Liver (tissue), 8 donors: ENCODE measurements at regions not wholly inside any gene's neighbourhood (a gene's known extent, or its start where the extent isn't known, plus 50 kb on each side); places are given as distances from the start of the nearest gene placed in this dataset.

Source experiments
- DNase-seq: peaks from one replicate; pipeline ENCODE4 v3.0.0-alpha.2; 2017; ENCODE audit warnings: low spot score
- H3K27ac ChIP-seq, 2 donors: one replicate each; pipeline ENCODE4 v1.7.0; 2013; ENCODE audit warnings: inconsistent platforms in 2 of 2, low read length in 2 of 2, control low read depth in 1 of 2, low read depth in 1 of 2, mild to moderate bottlenecking in 1 of 2
- H3K27me3 ChIP-seq, 4 donors: one replicate each; pipeline versions ENCODE4 v1.6.1 to v1.7.0; 2013; ENCODE audit warnings: low read length in 3 of 4, inconsistent platforms in 1 of 4, mild to moderate bottlenecking in 1 of 4, moderate library complexity in 1 of 4; ENCODE audit not compliant: control insufficient read depth in 4 of 4, insufficient read depth in 4 of 4
- H3K36me3 ChIP-seq, 4 donors: one replicate each; pipeline versions ENCODE4 v1.6.1 to v1.7.0; 2013; ENCODE audit warnings: low read length in 3 of 4, mild to moderate bottlenecking in 3 of 4, low read depth in 1 of 4, moderate library complexity in 1 of 4; ENCODE audit not compliant: control insufficient read depth in 4 of 4, insufficient read depth in 3 of 4
- H3K4me1 ChIP-seq, 4 donors: one replicate each; pipeline versions ENCODE4 v1.6.1 to v1.7.0; 2013; ENCODE audit warnings: low read length in 3 of 4, mild to moderate bottlenecking in 3 of 4, moderate library complexity in 1 of 4; ENCODE audit not compliant: control insufficient read depth in 4 of 4, insufficient read depth in 4 of 4
- H3K4me3 ChIP-seq, 3 donors: one replicate each; pipeline versions ENCODE4 v1.6.1 to v1.7.0; 2013; ENCODE audit warnings: low read length in 3 of 3, control low read depth in 1 of 3, low read depth in 1 of 3, mild to moderate bottlenecking in 1 of 3
- H3K9ac ChIP-seq, 2 donors: one replicate each; pipeline ENCODE4 v1.7.0; 2013; ENCODE audit warnings: low read length in 2 of 2, mild to moderate bottlenecking in 2 of 2, moderate library complexity in 2 of 2, control low read depth in 1 of 2, low read depth in 1 of 2
- H3K9me3 ChIP-seq, 4 donors: one replicate each; pipeline versions ENCODE4 v1.6.1 to v1.7.0; 2013; ENCODE audit warnings: low read length in 3 of 4; ENCODE audit not compliant: control insufficient read depth in 4 of 4
- ATF3 ChIP-seq: IDR thresholded peaks from 2 replicates; pipeline ENCODE4 v1.6.1; 2016; ENCODE audit warnings: antibody characterized with exemption
- EGR1 ChIP-seq, 2 donors: IDR thresholded peaks; 2 replicates each; pipeline ENCODE4 v1.6.1; 2016 to 2018; ENCODE audit warnings: antibody characterized with exemption in 2 of 2, low read depth in 2 of 2
- FOXA1 ChIP-seq: IDR thresholded peaks from 2 replicates; pipeline ENCODE4 v1.6.1; 2016; ENCODE audit warnings: antibody characterized with exemption
- FOXA2 ChIP-seq: IDR thresholded peaks from 2 replicates; pipeline ENCODE4 v1.6.1; 2016; ENCODE audit warnings: antibody characterized with exemption
- GABPA ChIP-seq, 2 donors: IDR thresholded peaks in 1 of 2; conservative IDR thresholded peaks in 1 of 2; 2 replicates each; pipeline ENCODE4 v1.6.1; 2016; ENCODE audit warnings: antibody characterized with exemption in 2 of 2, mild to moderate bottlenecking in 1 of 2, moderate library complexity in 1 of 2
- HNF4A ChIP-seq, 2 donors: conservative IDR thresholded peaks; 2 replicates each; pipeline ENCODE4 v1.6.1; 2016; ENCODE audit warnings: antibody characterized with exemption in 2 of 2, mild to moderate bottlenecking in 2 of 2
- HNF4G ChIP-seq: IDR thresholded peaks from 2 replicates; pipeline ENCODE4 v1.6.1; 2016; ENCODE audit warnings: antibody characterized with exemption
- JUND ChIP-seq, 2 donors: IDR thresholded peaks; 2 replicates each; pipeline ENCODE4 v1.6.1; 2016; ENCODE audit warnings: antibody characterized with exemption in 2 of 2
- NR2F2 ChIP-seq: IDR thresholded peaks from 2 replicates; pipeline ENCODE4 v1.6.1; 2016; ENCODE audit warnings: antibody characterized with exemption
- RAD21 ChIP-seq, 2 donors: IDR thresholded peaks; 2 replicates each; pipeline ENCODE4 v1.6.1; 2016; ENCODE audit warnings: antibody characterized with exemption in 2 of 2, mild to moderate bottlenecking in 2 of 2
- REST ChIP-seq: IDR thresholded peaks from 2 replicates; pipeline ENCODE4 v1.6.1; 2016; ENCODE audit warnings: antibody characterized with exemption, mild to moderate bottlenecking
- RXRA ChIP-seq, 2 donors: IDR thresholded peaks; 2 replicates each; pipeline ENCODE4 v1.6.1; 2017 to 2018; ENCODE audit warnings: antibody characterized with exemption in 2 of 2, mild to moderate bottlenecking in 1 of 2
- SP1 ChIP-seq: IDR thresholded peaks from 2 replicates; pipeline ENCODE4 v1.6.1; 2018; ENCODE audit warnings: antibody characterized with exemption, mild to moderate bottlenecking
- TAF1 ChIP-seq: conservative IDR thresholded peaks from 2 replicates; pipeline ENCODE4 v1.6.1; 2016; ENCODE audit warnings: antibody characterized with exemption, mild to moderate bottlenecking
- YY1 ChIP-seq: IDR thresholded peaks from 2 replicates; pipeline ENCODE4 v1.6.1; 2016; ENCODE audit warnings: antibody characterized with exemption, mild to moderate bottlenecking
- WGBS: extraction: QIAGEN DNeasy Blood & Tissue Kit; methylation state at CpG from one replicate; pipeline ENCODE4 v1.1.7; 2013; 5-methylcytosine and 5-hydroxymethylcytosine counted together
- TF ChIP-seq, protein P1 (sequence below): fragments of 150-350 bp; IDR thresholded peaks from 2 replicates; pipeline ENCODE4 v1.5.1; 2017; ENCODE audit warnings: improper control_type of control experiment, low read depth, low read length; ENCODE audit not compliant: missing input control
- TF ChIP-seq, protein P2 (sequence below): IDR thresholded peaks from 2 replicates; pipeline ENCODE4 v1.6.1; 2016; ENCODE audit warnings: antibody characterized with exemption
- TF ChIP-seq, protein P3 (sequence below): IDR thresholded peaks from 2 replicates; pipeline ENCODE4 v1.6.1; 2016; ENCODE audit warnings: antibody characterized with exemption
- donor health status: healthy.
- donor health status: healthy.
- donor health status: healthy.
- donor health status: healthy.
- donor health status: healthy.

DNA sequence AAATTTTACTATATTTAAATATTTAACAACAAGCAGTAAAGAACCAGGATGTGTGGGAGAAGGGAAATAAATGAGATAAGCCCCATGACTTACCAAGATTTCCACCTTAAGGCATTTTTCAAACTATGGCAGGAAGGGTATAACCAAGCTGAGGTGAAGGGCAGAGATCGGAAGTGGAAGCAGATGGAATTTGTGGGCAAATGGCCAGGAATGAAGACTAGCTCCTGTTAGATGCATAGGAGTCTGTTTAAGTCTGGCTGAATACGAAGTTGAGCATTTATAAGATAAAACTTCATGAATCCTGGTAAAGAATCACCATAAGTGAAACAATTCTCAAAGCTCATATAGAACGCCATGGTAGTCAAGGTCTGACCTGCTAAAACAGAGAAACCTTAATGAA lies 163.5 kb downstream of the DIO2 start:
- Histone ChIP-seq H3K27me3 (no peaks in the 10 kb centered on the region), H3K4me3 (no peak overlapping the region), H3K9me3 (peaks cover 0 to 3% (median 0%) of the 10 kb centered on the region in 4 donors), H3K9ac (no peak overlapping the region), H3K4me1 (no peaks in the 10 kb centered on the region), H3K27ac (no peak overlapping the region), H3K36me3 (no peaks in the 10 kb centered on the region)
- WGBS, result 68% methylated on average over 3 of the region's 3 CpGs
- DNase-seq, result no peak
- TF ChIP-seq NR2F2, result no peak
- TF ChIP-seq GABPA (IDR thresholded peaks at IDR 0.05 in 1 of 2, conservative IDR thresholded peaks at IDR 0.05 in 1 of 2), result no peak
- TF ChIP-seq SP1, result no peak
- TF ChIP-seq, protein P1, sequence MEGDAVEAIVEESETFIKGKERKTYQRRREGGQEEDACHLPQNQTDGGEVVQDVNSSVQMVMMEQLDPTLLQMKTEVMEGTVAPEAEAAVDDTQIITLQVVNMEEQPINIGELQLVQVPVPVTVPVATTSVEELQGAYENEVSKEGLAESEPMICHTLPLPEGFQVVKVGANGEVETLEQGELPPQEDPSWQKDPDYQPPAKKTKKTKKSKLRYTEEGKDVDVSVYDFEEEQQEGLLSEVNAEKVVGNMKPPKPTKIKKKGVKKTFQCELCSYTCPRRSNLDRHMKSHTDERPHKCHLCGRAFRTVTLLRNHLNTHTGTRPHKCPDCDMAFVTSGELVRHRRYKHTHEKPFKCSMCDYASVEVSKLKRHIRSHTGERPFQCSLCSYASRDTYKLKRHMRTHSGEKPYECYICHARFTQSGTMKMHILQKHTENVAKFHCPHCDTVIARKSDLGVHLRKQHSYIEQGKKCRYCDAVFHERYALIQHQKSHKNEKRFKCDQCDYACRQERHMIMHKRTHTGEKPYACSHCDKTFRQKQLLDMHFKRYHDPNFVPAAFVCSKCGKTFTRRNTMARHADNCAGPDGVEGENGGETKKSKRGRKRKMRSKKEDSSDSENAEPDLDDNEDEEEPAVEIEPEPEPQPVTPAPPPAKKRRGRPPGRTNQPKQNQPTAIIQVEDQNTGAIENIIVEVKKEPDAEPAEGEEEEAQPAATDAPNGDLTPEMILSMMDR, result no peak
- no peak for TF ChIP-seq TAF1
- TF ChIP-seq HNF4A (conservative IDR thresholded peaks at IDR 0.05), result no peak
- no peak for TF ChIP-seq ATF3
- TF ChIP-seq HNF4G, result no peak
- TF ChIP-seq FOXA1, result no peak
- TF ChIP-seq REST, result no peak
- TF ChIP-seq, protein P2, sequence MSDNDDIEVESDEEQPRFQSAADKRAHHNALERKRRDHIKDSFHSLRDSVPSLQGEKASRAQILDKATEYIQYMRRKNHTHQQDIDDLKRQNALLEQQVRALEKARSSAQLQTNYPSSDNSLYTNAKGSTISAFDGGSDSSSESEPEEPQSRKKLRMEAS, result no peak
- TF ChIP-seq JUND (IDR thresholded peaks at IDR 0.05), result no peak
- TF ChIP-seq YY1, result no peak
- TF ChIP-seq, protein P3, sequence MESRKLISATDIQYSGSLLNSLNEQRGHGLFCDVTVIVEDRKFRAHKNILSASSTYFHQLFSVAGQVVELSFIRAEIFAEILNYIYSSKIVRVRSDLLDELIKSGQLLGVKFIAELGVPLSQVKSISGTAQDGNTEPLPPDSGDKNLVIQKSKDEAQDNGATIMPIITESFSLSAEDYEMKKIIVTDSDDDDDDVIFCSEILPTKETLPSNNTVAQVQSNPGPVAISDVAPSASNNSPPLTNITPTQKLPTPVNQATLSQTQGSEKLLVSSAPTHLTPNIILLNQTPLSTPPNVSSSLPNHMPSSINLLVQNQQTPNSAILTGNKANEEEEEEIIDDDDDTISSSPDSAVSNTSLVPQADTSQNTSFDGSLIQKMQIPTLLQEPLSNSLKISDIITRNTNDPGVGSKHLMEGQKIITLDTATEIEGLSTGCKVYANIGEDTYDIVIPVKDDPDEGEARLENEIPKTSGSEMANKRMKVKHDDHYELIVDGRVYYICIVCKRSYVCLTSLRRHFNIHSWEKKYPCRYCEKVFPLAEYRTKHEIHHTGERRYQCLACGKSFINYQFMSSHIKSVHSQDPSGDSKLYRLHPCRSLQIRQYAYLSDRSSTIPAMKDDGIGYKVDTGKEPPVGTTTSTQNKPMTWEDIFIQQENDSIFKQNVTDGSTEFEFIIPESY, result no peak
- TF ChIP-seq FOXA2, result no peak
- TF ChIP-seq RAD21 (IDR thresholded peaks at IDR 0.05), result no peak
- TF ChIP-seq EGR1 (IDR thresholded peaks at IDR 0.05; ENCODE audit: low read depth in 2 of 2), result no peak

- Histone ChIP-seq H3K9me3 (peaks cover 0 to 2% (median 0%) of the 10 kb centered on the region in 4 donors), H3K9ac (no peak overlapping the region), H3K36me3 (no peaks in the 10 kb centered on the region), H3K27ac (no peak overlapping the region), H3K4me1 (no peaks in the 10 kb centered on the region), H3K4me3 (no peak overlapping the region), H3K27me3 (no peaks in the 10 kb centered on the region)
- TF ChIP-seq, protein P2, result no peak
- TF ChIP-seq, protein P1, result no peak
- no peak for TF ChIP-seq HNF4A (conservative IDR thresholded peaks at IDR 0.05)
- no peak for TF ChIP-seq RAD21 (IDR thresholded peaks at IDR 0.05)
- no peak for TF ChIP-seq JUND (IDR thresholded peaks at IDR 0.05)
- TF ChIP-seq EGR1 (IDR thresholded peaks at IDR 0.05; ENCODE audit: low read depth in 2 of 2), result no peak
- TF ChIP-seq NR2F2, result no peak
- TF ChIP-seq HNF4G, result no peak
- TF ChIP-seq GABPA (IDR thresholded peaks at IDR 0.05 in 1 of 2, conservative IDR thresholded peaks at IDR 0.05 in 1 of 2), result no peak
- no peak for TF ChIP-seq FOXA2
- no peak for TF ChIP-seq YY1
- no peak for TF ChIP-seq SP1
- no peak for TF ChIP-seq ATF3
- no peak for TF ChIP-seq RXRA (IDR thresholded peaks at IDR 0.05)
- 43% methylated on average over 2 of the region's 2 CpGs for WGBS
- DNase-seq, result no peak
Measured at GRCh38 chr14:80037349-80037748, 174.0 kb downstream of the DIO2 start.
